Activated naive CD8-positive, alpha-beta T cell treated with anti-CD3 and anti-CD28 coated beads, Interleukin-2, amount 50 U/mL, for 24 hours (primary cell): ENCODE measurements at regions not wholly inside any gene's neighbourhood (a gene's known extent, or its start where the extent isn't known, plus 50 kb on each side); places are given as distances from the start of the nearest gene placed in this dataset.

Source experiments
- ATAC-seq: fragments of 150-1000 bp; cut with Tn5 transposase; one replicate; pipeline ENCODE4 v1.10.0; 2021
- DNase-seq: peaks from one replicate; pipeline ENCODE4 v3.0.0; 2021
- H3K27ac Mint-ChIP-seq: one replicate; pipeline ENCODE4 v1.8.0; 2021; ENCODE audit warnings: mild to moderate bottlenecking, mixed read lengths
- H3K27me3 Mint-ChIP-seq: one replicate; pipeline ENCODE4 v1.8.0; 2021; ENCODE audit warnings: mixed read lengths
- H3K36me3 Mint-ChIP-seq: one replicate; pipeline ENCODE4 v1.8.0; 2021; ENCODE audit warnings: low read depth, mixed read lengths
- H3K4me1 Mint-ChIP-seq: one replicate; pipeline ENCODE4 v1.8.0; 2021; ENCODE audit warnings: mixed read lengths
- H3K4me3 Mint-ChIP-seq: one replicate; pipeline ENCODE4 v1.8.0; 2021; ENCODE audit warnings: mild to moderate bottlenecking, moderate library complexity, mixed read lengths
- H3K9me3 Mint-ChIP-seq: one replicate; pipeline ENCODE4 v1.8.0; 2021; ENCODE audit warnings: mixed read lengths

GRCh38 chr5:77157732-77158532 lies 52.5 kb upstream of the PDE8B start:
- H3K36me3 Mint-ChIP-seq: no peaks in the 10 kb centered on the region
- peaks cover 7% of the 10 kb centered on the region for H3K9me3 Mint-ChIP-seq
- no peaks in the 10 kb centered on the region for H3K27me3 Mint-ChIP-seq
- peaks cover 20% of the 10 kb centered on the region for H3K4me1 Mint-ChIP-seq
- no peak overlapping the region for H3K27ac Mint-ChIP-seq
- no peak overlapping the region for H3K4me3 Mint-ChIP-seq
- no peak for DNase-seq
- no peak for ATAC-seq

- H3K36me3 Mint-ChIP-seq: no peaks in the 10 kb centered on the region
- H3K9me3 Mint-ChIP-seq: peaks cover 3% of the 10 kb centered on the region
- DNase-seq (no peak), ATAC-seq (no peak)
- no peaks in the 10 kb centered on the region for H3K27me3 Mint-ChIP-seq
- H3K4me3 Mint-ChIP-seq: no peak overlapping the region
- peaks cover 20% of the 10 kb centered on the region for H3K4me1 Mint-ChIP-seq
- no peak overlapping the region for H3K27ac Mint-ChIP-seq
Measured at GRCh38 chr5:77156379-77156778, 54.1 kb upstream of the PDE8B start.

- Mint-ChIP-seq H3K4me1 (peaks cover 20% of the 10 kb centered on the region), H3K9me3 (no peaks in the 10 kb centered on the region), H3K36me3 (no peaks in the 10 kb centered on the region), H3K27me3 (no peaks in the 10 kb centered on the region), H3K27ac (no peak overlapping the region), H3K4me3 (no peak overlapping the region)
- DNase-seq: no peak
- peak; percentile 72 for ATAC-seq
Measured at GRCh38 chr5:77155179-77155785, 55.2 kb upstream of the PDE8B start.

DNA sequence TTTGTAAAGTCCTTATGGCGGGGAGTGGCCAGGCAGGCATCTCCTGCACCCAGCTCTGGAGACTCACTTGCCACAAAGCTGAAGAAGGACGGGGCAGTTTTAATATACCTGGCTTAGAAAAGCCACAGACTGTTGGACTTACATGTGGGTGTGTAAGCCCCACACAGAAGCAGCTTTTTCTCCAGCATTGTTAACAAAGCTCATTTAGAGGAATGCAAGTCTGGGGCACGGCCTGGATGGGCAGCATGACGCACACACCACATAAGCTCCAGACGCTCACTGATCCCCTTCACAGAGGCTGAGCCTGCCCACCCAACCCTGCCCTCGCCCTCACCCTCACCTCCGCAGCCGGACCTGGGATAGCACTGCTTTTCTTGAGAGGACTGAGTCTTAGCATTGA lies 58.0 kb upstream of the PDE8B start:
- ATAC-seq: no peak
- Mint-ChIP-seq H3K9me3 (no peaks in the 10 kb centered on the region), H3K27me3 (no peaks in the 10 kb centered on the region), H3K27ac (no peak overlapping the region), H3K36me3 (no peaks in the 10 kb centered on the region), H3K4me1 (peaks cover 20% of the 10 kb centered on the region), H3K4me3 (no peak overlapping the region)
- DNase-seq: no peak

DNA sequence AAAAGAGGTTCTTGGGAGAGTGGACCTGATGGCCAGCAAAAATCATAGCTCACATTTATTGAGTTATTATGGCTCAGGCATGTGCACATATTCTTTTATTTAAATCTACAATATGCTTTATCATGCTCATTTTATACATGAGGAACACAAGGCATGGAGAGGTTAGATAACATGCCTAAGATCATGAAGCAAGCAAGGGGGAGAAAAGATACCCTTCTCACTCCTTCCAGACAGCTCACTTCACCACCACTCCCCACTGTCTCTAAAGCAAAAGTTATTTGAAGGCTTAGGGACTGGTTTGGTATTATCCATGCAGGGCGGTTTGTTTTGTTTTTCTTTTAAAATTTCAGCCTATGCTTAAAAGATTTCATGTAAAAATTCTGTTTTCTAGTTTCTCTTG lies 59.0 kb upstream of the PDE8B start:
- peaks cover 20% of the 10 kb centered on the region for H3K4me1 Mint-ChIP-seq
- no peaks in the 10 kb centered on the region for H3K27me3 Mint-ChIP-seq
- H3K4me3 Mint-ChIP-seq: no peak overlapping the region
- H3K36me3 Mint-ChIP-seq: no peaks in the 10 kb centered on the region
- no peak overlapping the region for H3K27ac Mint-ChIP-seq
- ATAC-seq (no peak), DNase-seq (no peak)
- no peaks in the 10 kb centered on the region for H3K9me3 Mint-ChIP-seq

- DNase-seq (no peak), ATAC-seq (no peak)
- H3K27me3 Mint-ChIP-seq: peaks cover 2% of the 10 kb centered on the region
- no peak overlapping the region for H3K27ac Mint-ChIP-seq
- peaks cover 10% of the 10 kb centered on the region for H3K4me1 Mint-ChIP-seq
- no peaks in the 10 kb centered on the region for H3K9me3 Mint-ChIP-seq
- no peak overlapping the region for H3K4me3 Mint-ChIP-seq
- no peaks in the 10 kb centered on the region for H3K36me3 Mint-ChIP-seq
Measured at GRCh38 chr5:77146896-77147295, 59.8 kb upstream of the ZBED3 start.

DNA sequence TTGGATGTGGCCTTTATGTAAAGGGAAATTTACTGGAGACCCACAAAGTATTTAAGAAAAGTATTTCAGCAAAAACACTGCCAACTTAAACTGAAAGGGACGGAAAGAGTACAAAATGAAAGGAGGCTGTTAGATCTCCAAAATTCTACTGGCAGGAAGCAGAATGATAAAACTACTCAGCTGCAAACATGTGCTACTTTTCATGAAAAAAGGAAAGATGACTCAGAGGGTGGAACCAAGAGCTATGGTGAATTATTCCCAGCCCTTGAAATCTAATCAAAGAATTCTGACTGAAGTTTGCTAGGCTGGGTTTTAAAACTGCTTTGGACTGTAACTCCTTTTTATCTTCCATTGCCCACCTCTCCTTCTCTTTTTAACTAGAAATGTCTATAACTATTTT lies 58.6 kb upstream of the ZBED3 start:
- H3K27ac Mint-ChIP-seq: no peak overlapping the region
- no peaks in the 10 kb centered on the region for H3K36me3 Mint-ChIP-seq
- H3K4me3 Mint-ChIP-seq: no peak overlapping the region
- DNase-seq: no peak
- ATAC-seq: no peak
- no peaks in the 10 kb centered on the region for H3K9me3 Mint-ChIP-seq
- peaks cover 2% of the 10 kb centered on the region for H3K27me3 Mint-ChIP-seq
- H3K4me1 Mint-ChIP-seq: peaks cover 10% of the 10 kb centered on the region

DNA sequence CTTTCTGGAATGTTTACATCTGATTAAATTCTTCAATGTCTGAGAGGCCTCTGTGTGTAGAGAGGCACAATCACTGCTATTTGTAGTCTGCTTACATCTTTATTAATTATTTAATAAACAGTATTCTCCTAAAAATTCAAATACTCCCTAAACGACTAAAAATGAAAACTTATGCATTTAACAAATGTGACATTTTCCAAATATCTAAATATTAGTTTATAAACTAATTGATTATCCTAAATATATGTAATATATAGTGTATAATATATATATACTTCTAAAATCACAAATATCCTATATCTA lies 57.7 kb upstream of the ZBED3 start:
- H3K4me1 Mint-ChIP-seq: peaks cover 10% of the 10 kb centered on the region
- H3K9me3 Mint-ChIP-seq: no peaks in the 10 kb centered on the region
- ATAC-seq (no peak), DNase-seq (no peak)
- H3K4me3 Mint-ChIP-seq: no peak overlapping the region
- H3K27ac Mint-ChIP-seq: no peak overlapping the region
- peaks cover 2% of the 10 kb centered on the region for H3K27me3 Mint-ChIP-seq
- no peaks in the 10 kb centered on the region for H3K36me3 Mint-ChIP-seq

DNA sequence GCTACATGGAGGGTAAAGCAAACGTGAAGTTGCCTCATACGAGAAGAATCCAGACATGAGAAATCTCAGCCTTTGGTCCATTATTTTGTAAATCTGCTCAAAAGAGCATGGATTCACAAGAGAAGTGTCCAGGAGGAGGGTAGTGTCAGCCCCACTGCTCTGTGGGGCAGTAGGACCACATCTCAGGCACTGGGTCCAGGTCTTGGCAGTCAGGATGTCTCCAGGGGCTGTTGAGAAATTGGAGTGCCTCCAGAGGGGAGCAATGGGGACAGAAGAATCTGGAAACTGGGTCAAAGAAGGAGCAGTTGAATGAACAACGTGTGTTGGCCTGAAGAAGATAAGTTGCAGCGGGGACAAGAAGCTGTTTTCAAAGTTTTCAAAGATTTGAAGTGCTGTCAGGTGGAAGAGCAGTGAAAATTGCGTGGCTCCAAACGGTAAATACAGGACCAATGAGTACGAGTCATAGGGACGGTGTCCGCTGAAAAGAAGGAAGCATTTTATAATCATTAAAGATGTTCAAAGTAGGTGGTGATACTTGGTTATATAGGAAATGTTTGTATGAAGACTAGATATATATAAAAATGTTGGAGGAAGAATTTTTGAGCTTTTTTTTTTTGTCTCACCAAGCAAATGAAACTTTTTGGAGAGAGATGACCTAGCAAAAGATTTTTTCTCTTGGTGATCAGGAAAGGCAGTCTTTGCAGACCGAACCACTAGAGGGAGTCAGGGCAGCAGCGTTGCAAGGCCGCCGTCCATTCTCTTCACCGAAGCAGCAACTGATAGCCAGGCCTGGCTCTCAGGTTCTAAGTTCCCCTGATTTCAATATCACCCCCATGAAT lies 57.1 kb upstream of the ZBED3 start:
- ATAC-seq: no peak
- Mint-ChIP-seq H3K4me1 (peaks cover 12% of the 10 kb centered on the region), H3K36me3 (no peaks in the 10 kb centered on the region), H3K27ac (no peak overlapping the region), H3K27me3 (peaks cover 2% of the 10 kb centered on the region), H3K9me3 (no peaks in the 10 kb centered on the region), H3K4me3 (no peak overlapping the region)
- peak; percentile 58 for DNase-seq

- Mint-ChIP-seq H3K4me1 (peaks cover 5% of the 10 kb centered on the region), H3K27ac (no peak overlapping the region), H3K9me3 (no peaks in the 10 kb centered on the region), H3K4me3 (no peak overlapping the region), H3K36me3 (no peaks in the 10 kb centered on the region), H3K27me3 (peaks cover 2% of the 10 kb centered on the region)
- ATAC-seq: no peak
- DNase-seq: no peak
Measured at GRCh38 chr5:77140350-77140749, 53.3 kb upstream of the ZBED3 start.

DNA sequence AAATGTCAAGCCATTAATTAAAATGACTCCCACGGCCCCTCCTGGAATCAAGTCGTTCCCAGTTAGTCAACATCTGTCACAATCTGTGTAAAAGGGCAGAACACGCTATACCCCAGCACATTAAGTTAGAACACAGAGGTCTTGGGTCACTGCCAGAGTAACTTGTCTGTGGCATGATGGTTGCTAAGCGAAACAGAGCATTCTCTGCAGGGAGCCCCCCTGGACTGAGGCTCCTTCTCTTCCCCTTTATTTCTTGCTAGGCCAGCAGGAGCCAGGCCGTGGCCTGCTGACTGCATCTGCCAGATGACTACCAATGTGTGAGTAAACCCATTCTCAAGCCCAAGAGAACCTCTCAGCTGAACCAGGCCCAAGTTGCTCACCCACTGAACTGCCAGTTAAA lies 51.9 kb upstream of the ZBED3 start:
- DNase-seq (no peak), ATAC-seq (no peak)
- no peaks in the 10 kb centered on the region for H3K9me3 Mint-ChIP-seq
- no peaks in the 10 kb centered on the region for H3K27me3 Mint-ChIP-seq
- no peak overlapping the region for H3K4me3 Mint-ChIP-seq
- H3K36me3 Mint-ChIP-seq: no peaks in the 10 kb centered on the region
- H3K4me1 Mint-ChIP-seq: peaks cover 2% of the 10 kb centered on the region
- H3K27ac Mint-ChIP-seq: no peak overlapping the region
